H1 (cell line): ENCODE measurements at regions not wholly inside any gene's neighbourhood (a gene's known extent, or its start where the extent isn't known, plus 50 kb on each side); places are given as distances from the start of the nearest gene placed in this dataset.

Experiments
- CTCF ChIA-PET: fragments of 300-600 bp; sonication (Branson Sonifier 250); formaldehyde crosslinking; loops from one replicate; lab custom pipeline; 2021; ENCODE audit not compliant: partially characterized antibody; lab: Charles Lee
- POLR2A ChIA-PET: fragments of 300-600 bp; sonication (Branson Sonifier 250); formaldehyde crosslinking; loops from one replicate; lab custom pipeline; 2021; ENCODE audit warnings: inconsistent platforms; ENCODE audit not compliant: partially characterized antibody; lab: Charles Lee
- DNase-seq, 2 experiments: peaks; one replicate each; pipeline versions ENCODE4 v3.0.0 to v3.0.0-alpha.2; 2010 to 2022; ENCODE audit warnings: low spot score in 2 of 2, low read depth in 1 of 2, mixed read lengths in 1 of 2
- FAIRE-seq: peaks from 2 replicates; lab custom pipeline; 2011; peaks lifted over from hg19 to GRCh38; lab: Jason Lieb, UNC
- H2AFZ ChIP-seq: 2 replicates; pipeline ENCODE4 v1.8.1; 2012; ENCODE audit warnings: low read length, inconsistent platforms
- H2AK5ac ChIP-seq: 2 replicates; pipeline ENCODE4 v1.6.1; 2013; ENCODE audit warnings: low read depth, low read length
- H2BK120ac ChIP-seq: replicated peaks from 2 replicates; pipeline ENCODE3; 2013; ENCODE audit warnings: low read depth, low read length, inconsistent platforms
- H2BK12ac ChIP-seq: 2 replicates; pipeline ENCODE4 v1.6.1; 2013; ENCODE audit warnings: low read depth, low read length
- H2BK15ac ChIP-seq: 2 replicates; pipeline ENCODE4 v1.6.1; 2013; ENCODE audit warnings: low read length
- H2BK20ac ChIP-seq: 2 replicates; pipeline ENCODE4 v1.6.1; 2013; ENCODE audit warnings: low read length
- H2BK5ac ChIP-seq: 2 replicates; pipeline ENCODE4 v1.6.1; 2013; ENCODE audit warnings: low read depth, low read length
- H3K14ac ChIP-seq: 2 replicates; pipeline ENCODE4 v1.6.1; 2013; ENCODE audit warnings: inconsistent platforms; ENCODE audit not compliant: insufficient read length
- H3K18ac ChIP-seq: 2 replicates; pipeline ENCODE4 v1.6.1; 2013; ENCODE audit warnings: low read length; ENCODE audit errors: extremely low read depth
- H3K23ac ChIP-seq: 2 replicates; pipeline ENCODE4 v1.6.1; 2013; ENCODE audit warnings: inconsistent platforms; ENCODE audit not compliant: insufficient read length
- H3K23me2 ChIP-seq: 2 replicates; pipeline ENCODE4 v1.6.1; 2013; ENCODE audit warnings: low read depth, low read length
- H3K27ac ChIP-seq: 2 replicates; pipeline ENCODE4 v1.6.1; 2011; ENCODE audit warnings: low read depth, low read length, inconsistent platforms
- H3K27me3 ChIP-seq, 4 experiments: replicated peaks in 1 of 4; 1 replicate in 1 of 4; 2 replicates in 3 of 4; pipeline versions ENCODE4 v1.6.1 to v1.8.1; 2011 to 2013; ENCODE audit warnings: low read length in 3 of 4, mild to moderate bottlenecking in 3 of 4, inconsistent platforms in 2 of 4, mixed read lengths in 2 of 4, moderate library complexity in 1 of 4; ENCODE audit not compliant: control insufficient read depth in 3 of 4, insufficient read depth in 3 of 4; ENCODE audit errors: extremely low read depth in 1 of 4
- H3K36me3 ChIP-seq, 4 experiments: 2 replicates each; pipeline versions ENCODE4 v1.6.1 to v1.8.1; 2011 to 2013; ENCODE audit warnings: mild to moderate bottlenecking in 4 of 4, low read length in 3 of 4, moderate library complexity in 2 of 4, control low read depth in 1 of 4, inconsistent platforms in 1 of 4; ENCODE audit not compliant: insufficient read depth in 4 of 4, control insufficient read depth in 2 of 4
- H3K4ac ChIP-seq: replicated peaks from 2 replicates; pipeline ENCODE3; 2013; ENCODE audit warnings: low read length, low read depth, mixed read lengths, inconsistent platforms; ENCODE audit not compliant: insufficient read length
- H3K4me1 ChIP-seq, 4 experiments: replicated peaks in 1 of 4; 1 replicate in 1 of 4; 2 replicates in 3 of 4; pipeline versions ENCODE4 v1.6.1 to v1.8.1; 2011 to 2013; ENCODE audit warnings: low read length in 3 of 4, inconsistent platforms in 2 of 4, mixed read lengths in 1 of 4; ENCODE audit not compliant: insufficient read depth in 4 of 4, control insufficient read depth in 3 of 4
- H3K4me2 ChIP-seq, 2 experiments: 2 replicates each; pipeline versions ENCODE4 v1.6.1 to v1.8.1; 2011 to 2013; ENCODE audit warnings: low read depth in 2 of 2, low read length in 2 of 2, control low read depth in 1 of 2, inconsistent platforms in 1 of 2, mild to moderate bottlenecking in 1 of 2; ENCODE audit not compliant: insufficient read depth in 1 of 2
- H3K4me3 ChIP-seq, 4 experiments: fragments of 200-600, 300-600 bp in 1 of 4; sonication (generic), shearing (Covaris generic), sonication (Bioruptor Twin) in 1 of 4; 2 replicates each; pipeline versions ENCODE4 v1.5.1 to v1.8.1; 2011 to 2016; ENCODE audit warnings: low read length in 4 of 4, low read depth in 3 of 4, control low read depth in 2 of 4, inconsistent platforms in 2 of 4, mild to moderate bottlenecking in 2 of 4, mixed read lengths in 1 of 4, moderate library complexity in 1 of 4; ENCODE audit not compliant: insufficient read depth in 2 of 4; ENCODE audit errors: extremely low read depth in 1 of 4
- H3K56ac ChIP-seq: replicated peaks from 2 replicates; pipeline ENCODE3; 2013; ENCODE audit warnings: low read depth, mild to moderate bottlenecking, mixed read lengths, low read length, inconsistent platforms; ENCODE audit not compliant: insufficient read length
- H3K79me1 ChIP-seq: 2 replicates; pipeline ENCODE4 v1.6.1; 2013; ENCODE audit warnings: low read depth, low read length, control low read depth
- H3K79me2 ChIP-seq, 2 experiments: 2 replicates each; pipeline versions ENCODE4 v1.6.1 to v1.8.1; 2012 to 2013; ENCODE audit warnings: low read length in 2 of 2, mild to moderate bottlenecking in 2 of 2, inconsistent platforms in 1 of 2; ENCODE audit not compliant: insufficient read depth in 2 of 2, control insufficient read depth in 1 of 2
- H3K9ac ChIP-seq, 4 experiments: replicated peaks in 1 of 4; 1 replicate in 1 of 4; 2 replicates in 3 of 4; pipeline versions ENCODE4 v1.6.1 to v1.8.1; 2011 to 2013; ENCODE audit warnings: low read depth in 3 of 4, low read length in 3 of 4, control low read depth in 2 of 4, mild to moderate bottlenecking in 2 of 4, moderate library complexity in 2 of 4, inconsistent platforms in 1 of 4; ENCODE audit errors: extremely low read depth in 1 of 4
- H3K9me3 ChIP-seq, 2 experiments: 2 replicates each; pipeline versions ENCODE4 v1.6.1 to v1.8.1; 2012 to 2013; ENCODE audit warnings: mild to moderate bottlenecking in 2 of 2, moderate library complexity in 2 of 2, control low read depth in 1 of 2, inconsistent platforms in 1 of 2, low read depth in 1 of 2, low read length in 1 of 2, mixed read lengths in 1 of 2; ENCODE audit not compliant: insufficient read depth in 2 of 2
- H4K20me1 ChIP-seq, 2 experiments: replicated peaks in 1 of 2; 2 replicates each; pipeline versions ENCODE3 to v1.8.1; 2011 to 2013; ENCODE audit warnings: inconsistent platforms in 2 of 2, low read length in 2 of 2, mild to moderate bottlenecking in 1 of 2; ENCODE audit not compliant: insufficient read depth in 2 of 2, control insufficient read depth in 1 of 2
- H4K5ac ChIP-seq: 2 replicates; pipeline ENCODE4 v1.6.1; 2013; ENCODE audit warnings: low read length, low read depth, mixed read lengths, inconsistent platforms; ENCODE audit not compliant: insufficient read length
- H4K8ac ChIP-seq: 2 replicates; pipeline ENCODE4 v1.8.0; 2013; ENCODE audit warnings: mild to moderate bottlenecking, moderate library complexity, low read length, inconsistent platforms; ENCODE audit not compliant: insufficient read depth; ENCODE audit errors: extremely low read depth
- H4K91ac ChIP-seq: replicated peaks from 2 replicates; pipeline ENCODE3; 2013; ENCODE audit warnings: low read length, mixed read lengths, inconsistent platforms; ENCODE audit not compliant: insufficient read length
- BACH1 ChIP-seq: IDR thresholded peaks from 2 replicates; pipeline ENCODE4 v1.6.1; 2012; ENCODE audit warnings: low read length, improper control_type of control experiment
- CREB1 ChIP-seq: IDR thresholded peaks from 2 replicates; pipeline ENCODE4 v1.6.1; 2012; ENCODE audit warnings: inconsistent platforms
- HDAC6 ChIP-seq: IDR thresholded peaks from one replicate; pipeline ENCODE4 v1.7.1; 2012; ENCODE audit warnings: low read depth, mild to moderate bottlenecking, inconsistent platforms, low read length, moderate library complexity
- RAD21 ChIP-seq, 2 experiments: IDR thresholded peaks in 1 of 2; conservative IDR thresholded peaks in 1 of 2; 2 replicates each; pipeline ENCODE4 v1.6.1; 2011; ENCODE audit warnings: low read depth in 2 of 2, low read length in 2 of 2, improper control_type of control experiment in 1 of 2, inconsistent platforms in 1 of 2, mild to moderate bottlenecking in 1 of 2, moderate library complexity in 1 of 2
- SAP30 ChIP-seq: fragments of 300-600 bp; sonication (generic); IDR thresholded peaks from 2 replicates; pipeline ENCODE4 v1.7.1; 2012; ENCODE audit warnings: low read length, moderate library complexity, mild to moderate bottlenecking, inconsistent platforms; ENCODE audit not compliant: insufficient read depth, insufficient replicate concordance
- WGBS, 2 experiments: shearing (Covaris generic) in 1 of 2; methylation state at CpG; one replicate each; pipeline versions ENCODE4 v1.1.6 to v1.1.7; 2013 to 2015; ENCODE audit warnings: low lambda C conversion rate in 2 of 2, mixed read lengths in 2 of 2, inconsistent platforms in 1 of 2, low coverage in 1 of 2, missing lambda C conversion rate in 1 of 2; ENCODE audit not compliant: insufficient replicate concordance in 2 of 2, insufficient coverage in 1 of 2, insufficient read length in 1 of 2; ENCODE audit errors: extremely low coverage in 1 of 2, missing lambda C conversion rate in 1 of 2; 5-methylcytosine and 5-hydroxymethylcytosine counted together
- TF ChIP-seq, protein P1 (sequence below): IDR thresholded peaks from 2 replicates; pipeline ENCODE4 v1.6.1; 2011; ENCODE audit warnings: low read length, improper control_type of control experiment

DNA sequence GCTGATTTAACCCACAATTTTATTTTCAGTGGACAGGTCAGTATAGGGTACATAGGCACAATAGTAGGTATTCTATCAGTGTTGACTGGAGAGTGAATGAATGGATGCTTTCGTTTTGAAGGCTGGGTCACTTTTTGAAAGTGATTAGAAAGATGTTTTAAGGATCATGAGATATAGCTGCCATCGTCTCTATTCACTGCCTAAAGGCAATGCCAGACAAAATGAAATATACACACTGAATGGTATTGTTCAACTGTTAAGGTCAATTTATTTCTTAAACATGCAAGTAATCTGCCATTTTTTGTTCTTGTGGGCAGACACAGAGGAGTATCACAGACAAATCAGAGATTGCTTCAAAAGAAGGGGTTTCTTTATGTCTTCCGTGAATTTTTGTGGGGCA lies 395.3 kb downstream of the VGLL3 start:
- Histone ChIP-seq H3K14ac (no peak overlapping the region), H4K8ac (no peak overlapping the region), H4K5ac (no peak overlapping the region), H2BK12ac (no peak overlapping the region), H3K79me2 (no peaks in the 10 kb centered on the region), H2BK5ac (no peak overlapping the region), H2BK20ac (no peak overlapping the region), H2AK5ac (no peak overlapping the region), H2AFZ (no peak overlapping the region), H2BK120ac (no peak overlapping the region), H3K9ac (peak overlapping the region in 1 of 4 experiments; percentile 34; a peak in 1 of 7 replicates), H3K4me3 (no peak overlapping the region), H4K20me1 (no peaks in the 10 kb centered on the region), H3K4ac (no peak overlapping the region), H3K79me1 (no peaks in the 10 kb centered on the region), H2BK15ac (no peak overlapping the region), H3K27me3 (no peaks in the 10 kb centered on the region), H3K36me3 (no peaks in the 10 kb centered on the region), H3K23ac (no peak overlapping the region), H3K56ac (no peak overlapping the region), H3K9me3 (no peaks in the 10 kb centered on the region; a peak in 1 of 4 replicates), H3K4me1 (no peaks in the 10 kb centered on the region), H3K18ac (no peak overlapping the region), H4K91ac (no peak overlapping the region), H3K23me2 (no peaks in the 10 kb centered on the region), H3K4me2 (no peak overlapping the region), H3K27ac (no peak overlapping the region)
- CTCF ChIA-PET: interaction anchor here (0.6 kb wide), 1 partner anchor 98 kb away, joined by 3 read pairs; no protein-coding TSS in a partner anchor
- no peak for DNase-seq
- POLR2A ChIA-PET: no interaction called here
- FAIRE-seq: no peak
- 81% methylated on average over 3 of the region's 3 CpGs; no CpG with 5 or more reads in 1 of the 2 experiments for WGBS, 2 experiments
- TF ChIP-seq SAP30 (no peak), HDAC6 (no peak), BACH1 (no peak), CREB1 (no peak), RAD21 (IDR thresholded peaks at IDR 0.05 in 1 of 2, conservative IDR thresholded peaks at IDR 0.05 in 1 of 2; ENCODE audit: low read depth in 2 of 2, low read length in 2 of 2) (no peak)
- TF ChIP-seq, protein P1, sequence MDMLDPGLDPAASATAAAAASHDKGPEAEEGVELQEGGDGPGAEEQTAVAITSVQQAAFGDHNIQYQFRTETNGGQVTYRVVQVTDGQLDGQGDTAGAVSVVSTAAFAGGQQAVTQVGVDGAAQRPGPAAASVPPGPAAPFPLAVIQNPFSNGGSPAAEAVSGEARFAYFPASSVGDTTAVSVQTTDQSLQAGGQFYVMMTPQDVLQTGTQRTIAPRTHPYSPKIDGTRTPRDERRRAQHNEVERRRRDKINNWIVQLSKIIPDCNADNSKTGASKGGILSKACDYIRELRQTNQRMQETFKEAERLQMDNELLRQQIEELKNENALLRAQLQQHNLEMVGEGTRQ: no peak
